Thyroid gland (tissue), 4 donors: ENCODE measurements at regions not wholly inside any gene's neighbourhood (a gene's known extent, or its start where the extent isn't known, plus 50 kb on each side); places are given as distances from the start of the nearest gene placed in this dataset.

Experiments
- DNase-seq, 2 donors: peaks; one replicate each; pipeline ENCODE4 v3.0.0-alpha.2; 2019
- H3K27ac ChIP-seq, 3 donors: fragments of 200-600 bp; sonication (generic); 1 replicate in 2 of 3; 2 replicates in 1 of 3; pipeline ENCODE4 v1.5.1; 2016 to 2019; ENCODE audit warnings: mild to moderate bottlenecking in 1 of 3, moderate library complexity in 1 of 3
- H3K27me3 ChIP-seq: fragments of 200-600 bp; sonication (generic); one replicate; pipeline ENCODE4 v1.5.1; 2019
- H3K36me3 ChIP-seq, 2 donors: fragments of 200-600 bp; sonication (generic); one replicate each; pipeline ENCODE4 v1.5.1; 2016 to 2019
- H3K4me1 ChIP-seq, 2 donors: fragments of 200-600 bp; sonication (generic); one replicate each; pipeline ENCODE4 v1.5.1; 2017 to 2019
- H3K4me3 ChIP-seq, 3 donors: fragments of 200-600 bp; sonication (generic); replicated peaks in 1 of 3; 1 replicate in 2 of 3; 2 replicates in 1 of 3; pipeline ENCODE4 v1.5.1; 2016; ENCODE audit warnings: mild to moderate bottlenecking in 1 of 3
- H3K9me3 ChIP-seq: fragments of 200-600 bp; sonication (generic); one replicate; pipeline ENCODE4 v1.5.1; 2017
- CTCF ChIP-seq, 6 experiments: fragments of 200-600 bp in 3 of 6; fragments of 450-650 bp in 3 of 6; sonication (generic) in 3 of 6; IDR thresholded peaks; one replicate each; pipeline ENCODE4 v1.5.1; 2016 to 2019; ENCODE audit warnings: antibody characterized with exemption in 6 of 6, mild to moderate bottlenecking in 2 of 6, inconsistent platforms in 1 of 6, moderate library complexity in 1 of 6
- POLR2A ChIP-seq, 2 donors: fragments of 450-650 bp; IDR thresholded peaks; one replicate each; pipeline ENCODE4 v1.6.1; 2017; ENCODE audit warnings: antibody characterized with exemption in 2 of 2, mild to moderate bottlenecking in 2 of 2, moderate library complexity in 1 of 2
- WGBS, 2 donors: methylation state at CpG; one replicate each; pipeline ENCODE4 v1.1.5; 2017; 5-methylcytosine and 5-hydroxymethylcytosine counted together
- intact Hi-C: fragments of 100-400 bp; cut with DNase I; formaldehyde crosslinking; loops from one replicate; pipeline ENCODE4 v1.15.1; 2023

DNA sequence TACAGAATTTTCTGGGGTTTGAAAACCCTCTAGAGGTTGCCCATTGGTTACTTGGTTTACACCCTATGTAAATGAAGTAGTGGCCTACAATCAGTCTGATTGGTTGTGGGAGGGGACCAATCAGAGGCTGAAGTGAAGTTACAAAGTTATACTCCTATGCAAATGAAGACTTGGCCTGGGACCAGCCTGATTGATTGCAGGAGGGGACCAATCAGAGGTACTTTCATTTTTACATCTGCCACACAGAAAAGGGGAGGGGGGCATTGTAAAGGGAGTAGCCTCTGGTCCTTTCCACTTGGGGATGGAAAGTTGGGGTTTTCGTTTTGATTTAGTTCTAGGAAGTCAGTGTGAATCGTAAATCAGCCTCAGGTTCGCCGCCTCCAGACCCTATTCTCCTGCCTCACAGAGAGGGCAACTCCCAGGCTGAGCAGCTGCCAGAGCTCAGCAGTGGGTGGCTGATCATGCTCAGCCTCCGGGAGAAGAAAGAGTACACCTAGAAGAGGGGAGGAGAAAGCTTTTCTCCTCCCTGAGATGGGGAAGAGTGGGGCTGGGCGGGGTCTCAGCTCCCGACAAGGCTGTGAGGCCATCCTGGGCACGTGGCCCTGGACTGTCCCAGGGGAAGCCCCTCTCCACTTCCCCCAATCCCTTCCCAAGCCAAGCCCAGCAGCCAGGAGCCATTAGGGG lies 372.5 kb downstream of the GALR1 start:
- Histone ChIP-seq H3K9me3 (no peaks in the 10 kb centered on the region), H3K4me3 (no peak overlapping the region), H3K27ac (no peak overlapping the region), H3K27me3 (no peaks in the 10 kb centered on the region), H3K4me1 (no peaks in the 10 kb centered on the region), H3K36me3 (no peaks in the 10 kb centered on the region)
- no peak for DNase-seq
- 67 to 81% methylated on average over 8 of the region's 8 CpGs for WGBS, 2 donors
- no peak for TF ChIP-seq CTCF (IDR thresholded peaks at IDR 0.05)
- TF ChIP-seq POLR2A (IDR thresholded peaks at IDR 0.05), result no peak
- intact Hi-C loops, result no loop called here

- no peaks in the 10 kb centered on the region for H3K27me3 ChIP-seq
- TF ChIP-seq CTCF (IDR thresholded peaks at IDR 0.05) (no peak), POLR2A (IDR thresholded peaks at IDR 0.05) (no peak)
- no peaks in the 10 kb centered on the region for H3K4me1 ChIP-seq
- WGBS, 2 donors, result 62 to 65% methylated on average over 8 of the region's 8 CpGs
- H3K9me3 ChIP-seq, result no peaks in the 10 kb centered on the region
- intact Hi-C loops, result no loop called here
- no peak for DNase-seq
- no peak overlapping the region for H3K27ac ChIP-seq
- H3K36me3 ChIP-seq, result no peaks in the 10 kb centered on the region
- H3K4me3 ChIP-seq, result no peak overlapping the region
Observed at GRCh38 chr18:77632758-77633157, 383.1 kb downstream of the GALR1 start.

DNA sequence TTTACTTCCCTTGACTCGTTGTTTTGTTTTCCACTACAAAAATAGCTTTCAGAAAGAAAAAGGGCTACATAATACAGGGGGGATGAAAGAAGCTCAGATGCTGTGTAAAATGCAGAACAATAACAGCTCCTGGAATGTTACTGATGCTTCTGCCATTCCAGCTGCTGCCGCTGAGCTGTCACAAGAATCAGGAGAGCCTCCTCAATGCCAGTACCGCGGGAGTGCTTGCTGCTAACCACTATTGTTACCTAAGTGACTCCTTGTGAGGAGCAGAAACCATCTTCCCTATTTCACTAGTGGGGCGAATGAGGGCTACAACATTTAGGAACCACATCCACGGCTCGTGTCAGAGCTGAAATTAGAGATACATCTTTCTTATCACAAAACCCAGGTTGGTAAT lies 384.8 kb downstream of the GALR1 start:
- 70 to 78% methylated on average over 7 of the region's 7 CpGs for WGBS, 2 donors
- intact Hi-C loops, result no loop called here
- H3K36me3 ChIP-seq, result no peaks in the 10 kb centered on the region
- H3K27me3 ChIP-seq, result no peaks in the 10 kb centered on the region
- no peaks in the 10 kb centered on the region for H3K9me3 ChIP-seq
- no peaks in the 10 kb centered on the region for H3K4me1 ChIP-seq
- no peak for TF ChIP-seq CTCF (IDR thresholded peaks at IDR 0.05)
- TF ChIP-seq POLR2A (IDR thresholded peaks at IDR 0.05), result no peak
- no peak for DNase-seq
- H3K4me3 ChIP-seq, result no peak overlapping the region
- H3K27ac ChIP-seq, result no peak overlapping the region

DNA sequence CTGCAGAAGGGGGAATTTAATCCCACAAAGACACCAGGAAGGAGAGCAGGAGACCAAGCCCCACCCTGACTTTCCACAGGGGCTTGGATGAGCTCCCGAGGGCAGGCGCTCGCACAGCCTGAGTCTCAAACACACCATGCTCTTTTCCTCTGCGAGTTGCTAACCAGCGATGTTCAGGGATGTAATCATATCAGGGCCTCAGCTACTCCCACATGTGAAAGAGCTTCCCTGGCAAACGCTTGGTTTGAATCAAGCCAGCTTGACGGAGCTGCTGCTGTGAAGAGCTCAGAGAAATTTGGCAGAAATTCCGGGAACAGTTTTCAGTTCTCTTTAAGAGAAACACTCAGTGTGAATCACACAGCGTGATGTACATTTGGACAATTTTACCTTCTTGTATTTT lies 385.8 kb downstream of the GALR1 start:
- intact Hi-C loops, result no loop called here
- no peak for DNase-seq
- Histone ChIP-seq H3K9me3 (no peaks in the 10 kb centered on the region), H3K27ac (no peak overlapping the region), H3K36me3 (no peaks in the 10 kb centered on the region), H3K27me3 (no peaks in the 10 kb centered on the region), H3K4me3 (no peak overlapping the region), H3K4me1 (no peaks in the 10 kb centered on the region)
- TF ChIP-seq POLR2A (IDR thresholded peaks at IDR 0.05), result no peak
- TF ChIP-seq CTCF (IDR thresholded peaks at IDR 0.05), result no peak
- 69 to 77% methylated on average over 9 of the region's 9 CpGs for WGBS, 2 donors

DNA sequence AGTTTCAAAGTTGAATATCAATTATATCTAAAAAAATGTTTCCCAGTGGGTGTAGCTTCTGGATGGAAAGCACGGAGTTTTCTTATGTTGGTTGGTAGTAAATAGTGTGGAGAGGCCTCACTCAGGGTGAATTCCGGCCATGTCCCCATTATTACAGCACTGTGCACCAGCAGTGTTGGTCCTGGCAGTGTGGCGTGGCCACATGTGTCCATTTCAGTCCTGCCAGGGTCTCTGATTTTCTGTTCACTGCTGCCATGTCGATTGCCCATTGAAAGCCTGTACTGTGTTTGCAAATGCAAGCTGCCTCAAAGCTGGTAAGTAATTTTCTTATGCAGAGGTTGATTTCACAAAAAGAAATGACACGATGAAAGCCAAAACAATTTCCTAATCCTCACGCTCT lies 386.2 kb downstream of the GALR1 start:
- intact Hi-C loops, result no loop called here
- 72 to 80% methylated on average over 6 of the region's 6 CpGs for WGBS, 2 donors
- Histone ChIP-seq H3K27me3 (no peaks in the 10 kb centered on the region), H3K36me3 (no peaks in the 10 kb centered on the region), H3K27ac (no peak overlapping the region), H3K4me3 (no peak overlapping the region), H3K4me1 (no peaks in the 10 kb centered on the region), H3K9me3 (no peaks in the 10 kb centered on the region)
- no peak for TF ChIP-seq CTCF (IDR thresholded peaks at IDR 0.05)
- no peak for TF ChIP-seq POLR2A (IDR thresholded peaks at IDR 0.05)
- no peak for DNase-seq
